HG02623 (cell line): ENCODE measurements at regions not wholly inside any gene's neighbourhood (a gene's known extent, or its start where the extent isn't known, plus 50 kb on each side); places are given as distances from the start of the nearest gene placed in this dataset.
"Not testable (repeated sequence)": the region's sequence is repeated elsewhere in the genome, so short reads cannot be mapped to it uniquely, and the experiment has no call there.

Experiments
- ATAC-seq: cut with Tn5 transposase; IDR thresholded peaks from one replicate; pipeline ENCODE4 v1.9.1; 2021; ENCODE audit warnings: moderate library complexity; ENCODE audit not compliant: unreplicated experiment

DNA sequence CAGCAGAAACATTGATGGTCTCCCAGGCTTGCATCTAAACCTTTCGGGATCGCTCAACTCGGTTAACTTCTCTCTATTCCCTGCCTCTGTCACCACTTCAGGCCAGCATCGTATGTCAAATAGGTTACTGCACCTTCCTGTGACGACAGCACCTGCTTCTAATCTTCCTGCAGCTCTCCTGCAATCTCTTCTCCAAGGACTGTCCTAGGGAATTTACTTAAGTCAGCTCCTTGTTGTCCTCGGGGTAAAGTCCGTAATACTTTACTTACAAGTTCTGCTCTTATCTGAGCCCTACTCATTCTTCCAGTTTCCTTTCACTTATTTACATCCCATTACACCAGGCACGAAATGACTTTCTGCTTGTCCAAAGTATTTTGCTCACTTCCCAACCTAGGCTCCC is 372.7 kb upstream of the AKR1E2 start:
- ATAC-seq: no peak

GRCh38 chr10:4450981-4451908 is 374.8 kb upstream of the AKR1E2 start:
- ATAC-seq: no peak

DNA sequence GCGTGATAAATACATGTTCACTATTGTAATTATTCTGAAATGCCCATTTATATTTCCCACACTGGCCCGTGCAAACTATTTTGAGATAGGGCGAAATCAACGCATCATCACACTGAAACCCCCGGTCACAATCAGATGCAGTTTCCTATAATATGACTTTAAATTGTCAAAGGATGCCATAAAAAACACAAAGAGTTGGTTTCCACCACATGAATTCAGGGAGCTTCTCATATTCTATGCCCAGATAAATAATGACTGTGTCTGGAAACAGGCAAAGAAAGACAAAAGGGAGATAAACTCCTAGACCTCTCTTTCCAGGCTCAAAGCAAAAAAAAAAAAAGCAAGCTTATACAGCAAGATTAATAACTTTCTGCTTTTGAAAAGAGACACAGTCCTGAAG is 375.8 kb upstream of the AKR1E2 start:
- ATAC-seq: no peak

GRCh38 chr10:4448030-4448429 is 378.0 kb upstream of the AKR1E2 start:
- ATAC-seq: no peak

DNA sequence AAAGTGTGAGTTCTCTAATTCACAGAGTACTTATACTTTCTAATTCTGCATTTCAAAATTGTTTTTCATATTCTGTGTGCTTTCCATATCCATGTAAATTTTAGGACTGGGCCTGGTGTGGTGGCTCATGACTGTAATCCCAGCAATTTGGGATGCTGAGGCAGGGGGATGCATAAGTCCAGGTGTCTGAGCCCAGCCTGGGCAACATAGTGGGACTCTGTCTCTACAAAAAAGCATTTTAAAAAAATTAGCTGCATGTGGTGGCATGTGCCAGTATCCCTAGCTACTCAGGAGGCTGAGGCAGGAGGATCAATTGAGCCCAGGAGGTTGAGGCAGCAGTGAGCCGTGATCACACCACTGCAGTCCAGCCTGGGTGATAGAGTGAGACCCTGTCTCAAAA is 382.6 kb upstream of the AKR1E2 start:
- ATAC-seq: no peak

- no peak for ATAC-seq
Measured at GRCh38 chr10:4442296-4442695, 383.7 kb upstream of the AKR1E2 start.

GRCh38 chr10:4440260-4440659 is 385.7 kb upstream of the AKR1E2 start:
- ATAC-seq: no peak

GRCh38 chr10:4437791-4438190 is 388.2 kb upstream of the AKR1E2 start:
- ATAC-seq: no peak

DNA sequence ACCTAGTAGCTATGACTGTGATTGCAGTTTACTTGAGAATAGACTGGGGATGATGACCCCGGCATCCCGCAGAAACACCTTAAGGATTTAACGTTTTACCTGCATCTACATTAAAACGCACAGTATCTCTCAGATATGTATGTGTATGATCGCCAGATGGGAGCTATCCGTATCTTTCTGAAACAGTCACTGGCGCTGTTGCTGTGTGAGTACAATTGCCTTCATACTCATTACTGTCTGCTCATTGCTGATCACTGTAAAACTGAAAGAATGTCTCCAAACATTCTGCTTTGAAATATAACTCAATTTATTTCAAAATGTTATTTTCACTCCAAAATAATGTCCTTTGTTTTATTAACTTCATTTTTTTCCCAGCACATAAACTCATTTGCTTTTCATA is 388.9 kb upstream of the AKR1E2 start:
- ATAC-seq: no peak

- no peak for ATAC-seq
Measured at GRCh38 chr10:4436103-4436502, 389.9 kb upstream of the AKR1E2 start.

DNA sequence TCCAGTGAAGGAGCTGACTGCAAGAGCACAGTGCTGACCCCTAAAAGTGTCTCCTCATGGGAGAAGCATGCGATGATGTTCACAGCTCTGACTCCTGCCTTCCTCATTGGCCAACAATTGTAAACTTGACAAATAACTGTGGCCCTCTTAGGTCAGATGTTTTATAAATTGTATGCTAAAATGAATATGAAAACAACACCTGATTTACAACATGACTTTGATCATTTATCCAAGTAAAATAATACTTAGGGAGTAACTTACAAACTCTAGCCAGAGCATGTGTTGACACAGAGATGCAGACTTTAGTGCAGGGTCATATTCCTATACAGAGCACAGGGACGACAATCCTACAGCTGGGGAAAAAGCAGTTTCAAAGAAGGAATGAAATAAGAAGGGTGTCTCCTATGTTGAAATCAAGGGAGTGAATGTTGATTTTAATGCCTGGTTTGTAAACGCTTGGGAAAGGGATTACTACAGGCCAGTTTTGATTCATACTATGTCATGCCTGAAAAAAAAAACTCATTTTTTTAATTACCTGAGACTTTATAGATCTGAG is 391.4 kb upstream of the AKR1E2 start:
- no peak for ATAC-seq

DNA sequence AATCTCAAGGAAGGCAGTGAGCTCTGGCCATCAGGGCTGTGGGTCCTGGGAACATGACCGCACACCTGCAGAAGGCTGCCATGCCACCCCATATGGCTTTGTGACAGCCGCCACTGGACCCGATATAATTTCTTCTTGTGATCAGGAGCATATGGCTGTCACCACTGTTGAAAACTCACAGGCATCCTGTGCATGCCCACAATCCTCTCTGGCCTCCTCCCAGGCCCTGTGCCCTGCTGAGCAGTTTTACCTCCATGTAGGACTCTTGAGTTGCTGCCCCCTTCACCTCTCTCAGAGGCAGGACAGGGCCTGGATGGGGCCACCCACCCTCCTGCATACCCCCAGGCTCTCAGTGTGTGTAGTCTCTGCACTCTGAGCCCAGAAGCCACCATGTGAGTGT is 391.9 kb upstream of the AKR1E2 start:
- ATAC-seq: no peak

GRCh38 chr10:4431114-4431863 is 394.7 kb upstream of the AKR1E2 start:
- ATAC-seq: no peak

DNA sequence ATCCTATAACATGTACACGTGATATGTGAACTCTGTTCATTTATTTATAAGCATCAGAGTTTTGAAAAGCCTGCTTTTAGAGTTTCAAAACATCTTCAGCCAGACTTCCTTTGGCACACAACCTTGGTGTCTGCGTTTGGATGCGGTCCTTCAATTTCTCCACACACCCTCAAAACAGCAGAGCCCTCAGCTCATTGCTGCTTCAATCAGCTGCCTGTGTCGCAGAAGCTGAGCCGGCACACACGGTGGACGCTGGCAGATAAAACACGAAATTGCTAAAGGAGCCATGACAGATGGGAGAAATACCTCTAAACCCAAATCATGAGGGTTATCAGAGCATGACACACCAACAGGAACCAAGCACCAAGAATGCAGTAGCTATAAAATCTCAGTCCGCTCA is 396.4 kb upstream of the AKR1E2 start:
- ATAC-seq: no peak

DNA sequence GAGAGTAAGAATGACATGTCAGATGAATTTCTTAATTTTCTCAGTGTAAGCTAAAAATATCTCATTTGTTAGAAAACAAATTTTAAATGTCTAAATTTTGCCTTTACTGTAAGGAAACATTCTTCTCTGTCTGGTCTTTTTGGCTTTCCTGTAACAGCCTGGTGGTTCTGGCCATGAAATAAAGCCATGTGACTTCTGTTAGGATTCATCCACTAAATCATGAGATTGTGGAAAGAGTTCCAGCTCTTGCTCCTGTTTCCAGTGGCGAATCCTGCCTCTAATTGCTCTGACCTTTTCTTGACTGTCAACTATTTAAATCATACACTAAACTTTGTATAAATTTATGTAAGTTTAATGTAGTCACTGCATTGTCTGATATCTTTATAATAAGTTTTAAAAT is 398.5 kb upstream of the AKR1E2 start:
- ATAC-seq: no peak

GRCh38 chr10:4426866-4427265 is 399.1 kb upstream of the AKR1E2 start:
- no peak for ATAC-seq

DNA sequence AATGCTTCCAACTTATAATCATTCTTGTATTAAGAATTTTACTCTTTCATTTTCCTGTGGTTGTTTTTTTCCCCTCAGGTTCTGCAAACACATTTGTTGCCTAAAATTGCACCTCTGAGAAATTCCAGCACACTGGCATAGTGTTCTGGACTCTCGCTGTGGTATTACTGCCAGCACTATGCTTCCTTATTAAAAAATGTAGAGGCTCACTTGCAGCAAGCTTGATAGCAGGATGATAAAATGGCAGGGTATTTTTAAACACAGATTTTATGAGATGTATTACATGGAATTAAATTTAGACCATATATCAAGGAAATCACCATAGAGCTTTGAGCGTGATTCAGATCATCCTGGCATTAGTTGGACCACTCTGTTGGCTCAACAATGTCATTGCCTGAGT is 416.7 kb upstream of the AKR1E2 start:
- ATAC-seq: no peak

DNA sequence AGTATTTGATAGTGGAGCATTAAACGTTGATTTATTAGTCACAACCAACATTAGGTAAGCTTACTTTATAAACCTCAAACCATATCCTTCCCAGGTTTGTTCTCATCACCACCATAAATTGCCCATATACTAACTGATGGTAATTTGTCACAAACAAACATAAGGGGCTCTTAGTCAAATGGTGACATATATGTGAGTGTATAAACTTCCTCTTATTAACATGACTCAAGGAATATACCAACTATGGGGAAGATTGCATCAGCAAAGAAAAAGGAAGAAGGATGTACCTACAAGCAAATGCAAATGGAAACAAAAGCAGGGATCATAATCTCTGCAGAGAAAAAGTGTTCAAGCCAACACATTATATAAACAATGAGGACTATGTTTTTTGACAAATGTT is 418.2 kb upstream of the AKR1E2 start:
- no peak for ATAC-seq

GRCh38 chr10:4405828-4406227 is 420.2 kb upstream of the AKR1E2 start:
- no peak for ATAC-seq

DNA sequence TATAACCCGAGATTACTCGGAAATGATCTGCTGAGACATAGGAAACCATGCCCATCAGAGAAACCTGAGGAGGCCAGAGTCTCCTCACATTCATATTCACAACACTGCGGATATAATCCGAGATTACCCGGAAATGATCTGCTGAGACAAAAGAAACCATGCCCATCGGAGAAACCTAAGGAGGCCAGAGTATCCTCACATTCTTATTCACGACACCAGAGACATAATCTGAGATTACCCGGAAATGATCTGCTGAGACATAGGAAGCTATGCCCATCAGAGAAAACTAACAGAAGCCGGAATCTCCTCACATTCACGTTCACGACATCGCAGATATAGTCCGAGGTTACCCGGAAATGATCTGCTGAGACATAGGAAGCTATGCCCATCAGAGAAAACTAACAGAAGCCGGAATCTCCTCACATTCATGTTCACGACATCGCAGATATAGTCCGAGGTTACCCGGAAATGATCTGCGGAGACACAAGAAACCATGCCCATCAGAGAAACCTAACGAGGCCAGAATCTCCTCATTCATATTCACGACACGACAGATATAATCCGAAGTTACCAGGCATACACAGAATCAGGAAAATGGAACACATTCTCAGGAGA is 422.3 kb upstream of the AKR1E2 start:
- no peak for ATAC-seq

DNA sequence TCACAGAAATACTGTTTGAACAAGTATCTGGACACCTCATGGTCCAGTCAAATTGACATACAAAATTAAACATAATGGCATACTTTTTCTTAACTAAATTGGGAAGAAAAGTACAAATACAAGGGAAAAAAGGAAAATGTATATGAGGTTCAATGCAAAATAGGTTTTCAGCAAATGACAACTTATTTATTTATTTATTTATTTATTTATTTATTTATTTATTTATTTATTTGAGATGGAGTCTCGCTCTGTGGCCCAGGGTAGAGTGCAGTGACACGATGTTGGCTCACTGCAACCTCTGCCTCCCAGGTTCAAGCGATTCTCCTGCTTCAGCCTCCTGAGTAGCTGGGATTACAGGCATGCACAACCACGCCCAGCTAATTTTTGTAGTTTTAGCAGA is 424.9 kb upstream of the AKR1E2 start:
- not testable (repeated sequence) for ATAC-seq

GRCh38 chr10:4399556-4399955 is 426.5 kb upstream of the AKR1E2 start:
- ATAC-seq: no peak
